GM03348 (cell line): ENCODE measurements at regions not wholly inside any gene's neighbourhood (a gene's known extent, or its start where the extent isn't known, plus 50 kb on each side); places are given as distances from the start of the nearest gene placed in this dataset.
"Not testable (repeated sequence)": the region's sequence is repeated elsewhere in the genome, so short reads cannot be mapped to it uniquely, and the experiment has no call there.

Experiments used
- DNase-seq: peaks from one replicate; pipeline ENCODE4 v3.0.0; 2012; ENCODE audit warnings: low spot score

DNA sequence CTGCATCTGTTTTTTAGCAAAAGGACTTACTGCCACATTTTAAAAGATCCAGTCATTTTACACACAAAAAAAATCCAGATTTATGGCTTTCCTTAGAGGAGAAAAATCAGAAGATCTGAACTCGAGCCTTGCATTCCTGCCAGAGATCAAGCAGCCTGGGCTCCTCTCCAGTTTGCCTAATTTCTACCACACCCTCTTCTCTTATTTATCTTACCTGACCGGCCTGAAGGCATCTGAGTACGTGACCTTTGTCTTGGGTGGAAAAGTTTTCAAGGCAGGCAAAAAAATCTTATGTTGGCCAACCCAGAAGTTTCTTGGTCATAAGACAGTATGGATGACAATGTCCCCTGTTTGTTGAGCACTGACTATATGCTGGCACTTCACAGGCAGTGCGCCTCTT is 60.3 kb downstream of the CHRD start:
- no peak for DNase-seq

DNA sequence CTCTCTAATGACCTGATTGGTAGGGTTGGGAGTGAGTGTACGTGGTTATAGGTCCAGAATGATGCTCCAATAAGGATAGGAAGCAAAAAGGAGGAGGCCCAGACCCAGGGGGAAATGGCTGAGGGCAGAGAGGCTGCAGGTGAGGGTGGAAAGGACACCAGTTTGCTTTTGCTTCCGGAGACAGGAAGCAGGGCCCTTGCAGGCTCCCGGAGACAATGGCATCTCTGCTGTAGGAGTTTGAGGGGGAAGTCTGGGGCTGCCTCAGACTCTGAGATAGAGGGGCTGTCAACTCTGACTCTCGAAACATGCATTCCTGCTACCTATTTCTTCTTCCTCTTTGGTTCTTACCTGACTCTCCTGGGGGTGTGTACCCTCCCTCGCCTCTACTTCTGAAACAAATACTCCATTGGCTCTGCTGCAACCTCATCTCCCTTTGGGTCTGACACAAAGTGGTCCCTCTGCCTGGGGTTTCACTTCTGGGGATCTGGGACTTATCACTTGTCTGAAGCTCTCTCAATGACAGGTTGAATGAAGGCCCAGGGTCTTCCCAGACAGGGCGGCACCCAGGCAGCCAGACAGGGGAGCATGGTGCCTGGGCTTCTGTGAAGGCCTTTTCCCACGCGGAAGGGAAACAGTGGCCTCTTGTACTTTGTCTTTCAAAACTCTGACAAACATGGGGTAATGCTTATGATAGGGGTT is 61.5 kb downstream of the CHRD start:
- no peak for DNase-seq

DNA sequence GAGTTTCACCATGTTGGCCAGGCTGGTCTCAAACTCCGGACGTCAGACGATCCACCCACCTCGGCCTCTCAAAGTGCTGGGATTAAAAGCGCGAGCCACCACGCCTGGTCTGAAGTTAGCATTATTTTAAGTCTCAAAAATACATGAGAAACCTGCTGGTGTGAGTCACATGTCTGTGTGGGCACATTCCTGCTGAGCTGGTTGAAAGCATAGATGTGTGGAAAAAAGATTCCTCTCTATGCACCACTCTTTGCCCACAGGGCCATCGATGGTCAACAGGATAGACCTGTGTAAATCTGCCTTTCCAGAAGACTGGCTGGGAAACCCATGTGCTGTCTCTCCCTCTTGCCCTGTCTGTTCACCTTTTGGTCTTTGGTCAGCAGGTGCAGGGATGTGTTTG is 63.5 kb downstream of the CHRD start:
- no peak for DNase-seq

DNA sequence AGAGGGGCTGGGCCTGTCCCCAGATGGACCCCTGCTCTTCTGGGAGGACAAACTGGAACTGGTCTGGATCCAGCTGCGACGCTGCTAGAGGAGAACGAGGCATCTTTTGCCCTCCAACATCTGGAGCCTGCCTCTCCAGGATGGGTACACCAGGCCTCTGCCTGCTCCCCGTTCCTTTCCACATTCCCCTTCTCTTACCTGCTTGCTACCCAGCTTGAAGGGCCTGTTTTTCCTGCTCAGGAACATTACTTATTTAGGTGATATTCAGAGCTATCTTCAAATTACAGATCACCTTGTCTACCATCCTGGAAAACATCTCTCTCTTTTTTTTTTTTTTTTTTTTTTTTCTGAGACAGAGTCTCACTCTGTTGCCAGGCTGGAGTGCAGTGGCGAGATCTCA is 64.0 kb downstream of the CHRD start:
- DNase-seq, result no peak

DNA sequence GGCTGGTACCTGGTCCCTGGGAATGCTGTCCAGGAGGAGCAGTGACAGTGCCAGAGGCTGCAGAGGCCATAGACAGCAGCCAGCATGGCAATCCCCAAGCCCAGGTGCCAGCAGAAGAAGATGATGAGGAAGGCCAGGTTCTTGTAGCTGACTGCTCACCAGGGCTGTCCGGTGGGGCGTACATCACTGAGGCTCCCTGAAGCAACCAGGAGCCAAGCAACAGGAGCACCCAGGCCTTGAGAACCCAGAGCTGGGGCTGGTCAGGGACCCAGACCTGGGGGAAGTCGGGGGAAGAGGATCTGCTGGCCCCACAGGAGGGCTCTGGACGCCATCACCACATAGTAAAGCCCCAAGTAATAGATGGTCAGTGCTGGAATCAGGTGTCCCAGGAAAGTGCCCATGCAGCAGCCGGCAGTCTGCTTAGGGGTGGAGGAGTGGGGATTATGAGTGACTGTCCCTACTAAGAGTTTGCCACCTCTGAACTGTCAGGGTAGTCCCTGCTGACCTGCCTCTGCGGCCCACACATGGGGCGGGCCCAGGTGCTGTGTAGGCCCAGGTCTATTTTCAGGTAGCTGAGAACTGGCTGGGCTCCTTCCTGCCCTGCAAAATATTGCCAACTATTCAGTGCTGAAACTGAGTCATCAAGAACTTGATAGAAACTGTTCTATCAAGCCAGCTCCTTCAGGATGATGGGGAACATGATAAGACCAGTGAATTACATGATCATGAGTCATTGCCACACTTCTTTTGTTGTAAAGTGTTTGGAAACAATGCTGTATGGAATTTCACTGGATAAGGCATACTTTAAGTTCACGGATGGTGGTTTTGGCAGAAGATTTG is 68.7 kb downstream of the CHRD start:
- peak; percentile 41 for DNase-seq

DNA sequence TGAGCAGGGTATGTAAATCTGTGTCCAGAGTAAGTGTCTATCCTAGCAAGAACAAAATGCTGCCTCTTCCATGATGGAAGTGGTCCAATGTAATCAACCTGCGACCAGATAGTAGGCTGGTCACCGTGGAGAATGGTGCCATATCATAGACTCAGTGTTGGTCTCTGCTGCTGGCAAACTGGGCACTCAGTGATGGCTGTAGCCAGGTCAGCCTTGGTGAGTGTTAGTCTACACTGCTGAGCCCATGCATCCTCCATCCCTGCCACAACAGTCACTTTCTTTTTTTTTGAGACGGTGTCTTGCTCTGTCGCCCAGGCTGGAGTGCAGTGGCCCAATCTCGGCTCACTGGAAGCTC is 69.3 kb downstream of the CHRD start:
- no peak for DNase-seq

DNA sequence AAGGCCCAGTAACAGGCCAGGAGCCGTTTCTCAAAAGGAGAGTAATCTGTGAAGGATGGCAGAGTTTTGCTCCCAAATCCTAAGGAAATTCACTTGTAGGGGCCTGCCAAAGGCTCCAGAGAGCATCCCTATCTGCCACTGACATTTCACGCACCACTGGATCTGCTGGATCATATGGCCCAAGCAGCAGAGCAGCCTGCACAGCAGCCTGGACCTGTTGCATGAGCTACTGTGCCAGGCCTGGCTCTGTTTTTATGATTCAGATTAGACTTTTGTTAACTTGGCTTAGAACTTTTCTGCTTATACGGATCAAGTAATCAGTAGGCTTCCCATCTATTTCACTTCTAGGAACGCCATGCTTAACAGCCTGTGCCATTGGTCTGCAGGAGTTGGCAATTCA is 70.7 kb downstream of the CHRD start:
- DNase-seq, result no peak

DNA sequence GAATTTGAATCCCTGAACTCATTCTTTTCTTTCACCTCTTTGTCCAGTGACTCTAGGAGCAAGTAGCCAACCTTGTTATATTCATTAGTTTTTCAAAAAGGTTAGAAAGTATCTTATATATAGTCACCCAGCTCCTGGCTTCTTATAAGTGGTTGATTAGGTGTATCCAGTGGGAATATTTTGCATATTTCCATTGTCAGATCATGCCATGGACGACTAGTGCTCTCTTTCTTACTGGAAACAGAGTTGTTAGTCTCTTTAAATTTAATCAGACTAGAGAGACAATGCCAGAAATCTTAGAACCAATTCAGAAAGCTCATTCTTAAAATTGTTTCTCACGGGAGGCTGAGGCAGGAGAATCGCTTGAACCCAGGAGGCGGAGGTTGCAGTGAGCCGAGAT is 73.4 kb downstream of the CHRD start:
- DNase-seq, result no peak

DNA sequence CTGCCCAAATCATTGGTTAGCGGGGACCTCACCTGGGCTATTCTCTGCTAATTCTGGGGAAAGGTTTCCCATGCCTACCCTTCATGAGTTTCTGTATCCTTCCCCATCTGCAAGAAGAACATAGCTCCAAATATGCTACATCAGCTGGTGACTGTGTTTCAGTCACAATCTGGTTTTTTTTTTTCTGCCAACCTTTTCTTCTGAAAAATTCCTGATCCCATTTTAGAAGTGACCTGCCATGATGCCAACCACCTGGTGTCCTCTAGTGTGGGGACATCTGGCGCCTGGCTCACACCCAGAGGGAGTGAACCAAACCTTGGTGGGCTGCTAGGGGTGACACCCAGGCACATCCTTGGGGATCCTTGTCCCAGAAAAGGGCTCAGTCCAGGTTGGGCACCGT is 76.1 kb downstream of the CHRD start:
- DNase-seq, result no peak

DNA sequence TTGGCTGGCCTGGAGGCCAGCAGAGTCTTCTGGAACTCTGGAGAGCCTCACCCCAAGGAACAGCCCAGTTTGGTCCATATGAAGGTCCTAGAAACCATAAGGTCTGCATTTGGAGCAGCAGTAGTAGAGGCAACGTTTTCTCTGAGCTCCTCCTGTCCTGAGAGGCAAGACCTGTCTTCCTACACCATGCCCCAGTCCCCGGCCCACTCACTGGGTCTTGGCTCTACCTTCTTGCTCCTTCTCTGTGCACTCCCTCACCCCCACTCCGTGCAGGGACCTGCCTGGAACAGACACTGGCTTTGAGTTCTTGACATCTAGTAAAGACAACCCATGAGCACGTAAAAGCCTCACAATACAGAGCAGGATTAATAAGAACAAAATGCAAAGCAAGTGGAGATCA is 76.6 kb downstream of the CHRD start:
- DNase-seq, result no peak

DNA sequence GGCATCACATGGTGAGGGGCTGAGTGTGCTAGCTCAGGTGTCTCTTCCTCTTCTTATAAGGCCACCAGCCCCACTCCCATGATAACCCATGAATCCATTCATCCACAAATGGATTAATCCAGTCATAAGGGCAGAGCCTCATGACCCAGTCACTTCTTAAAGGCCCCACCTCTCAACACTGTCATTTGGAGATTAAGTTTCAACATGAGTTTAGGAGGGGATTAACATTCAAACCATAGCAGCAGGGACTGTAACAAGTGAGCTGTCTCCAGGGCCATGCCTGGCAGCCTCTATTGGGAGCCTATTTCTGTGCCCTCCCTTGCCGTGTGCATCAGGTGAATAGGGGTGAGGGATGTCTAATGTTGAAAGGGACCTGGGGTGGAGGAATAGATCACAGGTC is 77.5 kb downstream of the CHRD start:
- DNase-seq, result no peak

DNA sequence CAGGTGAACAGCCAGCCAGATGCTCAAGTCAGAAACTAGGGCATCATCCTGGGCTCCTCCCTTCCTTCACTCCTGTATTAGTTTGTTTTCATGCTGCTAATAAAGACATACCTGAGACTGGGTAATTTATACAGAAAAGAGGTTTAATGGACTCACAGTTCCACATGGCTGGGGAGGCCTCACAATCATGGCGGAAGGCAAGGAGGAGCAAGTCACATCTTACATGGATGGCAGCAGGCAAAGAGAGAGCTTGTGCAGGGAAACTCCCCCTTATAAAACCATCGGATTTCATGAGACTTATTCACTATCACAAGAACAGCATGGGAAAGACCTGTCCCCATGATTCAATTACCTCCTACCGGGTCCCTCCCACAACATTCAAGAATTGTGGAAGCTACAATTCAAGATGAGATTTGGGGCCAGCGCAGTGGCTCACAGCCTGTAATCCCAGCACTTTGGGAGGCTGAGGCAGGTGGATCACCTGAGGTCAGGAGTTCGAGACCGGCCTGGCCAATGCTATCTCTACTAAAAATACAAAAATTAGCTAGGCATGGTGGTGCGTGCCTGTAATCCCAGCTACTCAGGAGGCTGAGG is 78.0 kb downstream of the CHRD start:
- DNase-seq, result not testable (repeated sequence)

DNA sequence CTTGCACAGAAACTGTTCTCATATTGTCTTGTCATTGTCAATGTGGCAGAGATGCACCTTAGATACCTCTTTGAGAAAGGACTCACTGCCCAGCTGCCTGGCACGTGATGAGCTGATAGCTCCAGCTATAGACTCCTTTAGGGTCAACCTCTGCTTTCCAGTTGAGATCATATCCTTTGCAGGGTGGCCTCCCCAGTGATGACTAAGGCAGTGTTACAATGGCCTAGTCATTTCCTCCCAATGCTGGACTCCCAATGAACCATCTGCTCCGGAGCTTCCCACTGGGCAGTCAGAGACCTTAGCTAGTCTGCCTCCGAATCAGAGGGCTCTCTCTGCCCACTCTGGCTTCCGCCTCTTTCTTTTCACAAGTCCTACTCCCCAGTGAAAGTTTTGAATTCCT is 79.5 kb downstream of the CHRD start:
- DNase-seq, result peak; percentile 52

DNA sequence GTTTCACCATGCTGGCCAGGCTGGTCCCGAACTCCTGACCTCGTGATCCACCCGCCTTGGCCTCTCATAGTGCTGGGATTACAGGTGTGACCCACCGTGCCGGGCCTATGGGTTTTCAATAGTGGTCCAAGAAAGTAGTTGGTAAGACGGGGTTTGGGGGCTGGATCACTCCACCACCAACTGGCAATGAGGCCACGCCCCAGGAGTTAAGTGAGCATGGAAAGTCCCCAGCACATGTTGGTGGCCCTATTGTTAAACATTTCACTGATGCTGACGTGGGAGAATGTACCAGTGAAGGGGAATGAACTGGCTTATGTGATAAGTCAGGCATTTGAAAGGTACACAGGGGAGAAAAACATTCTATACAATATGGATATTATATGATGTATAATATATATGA is 80.4 kb downstream of the CHRD start:
- DNase-seq, result no peak

DNA sequence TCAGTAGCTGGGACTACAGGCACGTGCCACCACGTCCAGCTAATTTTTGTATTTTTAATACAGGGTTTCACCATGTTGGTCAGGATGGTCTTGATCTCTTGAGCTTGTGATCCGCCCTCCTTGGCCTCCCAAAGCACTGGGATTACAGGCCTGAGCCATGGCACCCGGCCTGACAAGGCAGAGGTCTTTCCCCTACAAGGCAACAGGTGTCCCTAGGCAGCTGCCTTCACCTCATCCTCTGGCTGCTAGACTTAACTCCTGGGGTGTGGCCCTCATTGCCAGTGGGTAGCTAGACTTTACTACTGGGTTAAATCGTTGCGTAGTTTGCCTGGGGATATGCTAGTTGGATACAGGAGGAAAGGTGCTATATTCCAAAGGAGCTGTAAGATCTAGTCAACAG is 81.4 kb downstream of the CHRD start:
- DNase-seq, result no peak

DNA sequence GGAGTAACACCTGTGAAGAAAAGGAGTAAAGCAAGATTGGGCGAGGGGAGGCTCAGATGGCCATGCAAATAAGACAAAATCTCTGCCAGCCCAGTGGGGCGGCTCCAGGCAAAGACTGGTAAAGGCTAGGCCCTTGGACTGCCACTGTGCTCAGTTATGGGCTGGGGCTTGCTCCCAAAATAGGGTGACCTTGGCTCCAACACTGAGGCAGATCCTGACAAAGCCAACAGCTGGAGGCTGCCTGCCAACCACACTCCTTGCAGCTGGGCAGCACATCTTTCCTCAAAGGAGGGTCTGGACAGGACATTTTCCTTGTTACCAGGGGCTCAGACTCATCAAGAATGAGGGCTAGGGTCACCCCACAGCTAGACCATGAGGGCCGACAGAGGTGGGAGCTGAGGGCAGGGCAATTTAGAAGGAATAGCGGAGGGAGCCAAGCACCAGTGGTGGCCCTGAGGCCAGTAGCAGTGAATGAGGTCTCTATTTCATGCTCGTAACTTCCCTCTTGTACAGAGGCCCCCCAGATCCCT is 86.1 kb downstream of the CHRD start:
- no peak for DNase-seq

DNA sequence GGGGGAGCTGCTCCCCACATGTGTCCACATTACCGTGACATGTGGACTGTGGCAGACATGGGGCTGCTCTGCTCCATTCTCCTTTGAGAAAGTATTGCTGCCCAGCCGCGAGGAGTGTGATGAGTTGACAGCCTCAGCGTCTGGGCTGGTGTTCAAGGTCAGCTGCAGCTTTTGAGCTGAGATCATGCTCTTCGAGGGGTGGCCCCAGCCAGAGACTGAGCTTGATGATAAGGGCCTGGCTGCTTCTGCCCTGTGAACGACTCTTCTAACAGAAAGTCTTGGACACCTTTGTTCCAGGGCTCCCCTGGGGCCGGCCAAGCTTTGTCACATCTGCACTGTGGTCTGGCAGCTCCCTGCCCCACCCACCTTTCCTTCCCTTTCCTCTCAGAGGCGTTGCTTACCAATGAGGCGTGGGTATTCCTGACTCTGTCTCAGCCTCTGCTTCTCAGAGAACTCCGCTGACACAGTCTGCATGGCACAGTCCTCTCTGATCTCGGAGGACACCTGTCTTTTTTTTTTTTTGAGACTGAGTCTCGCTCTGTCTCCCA is 86.6 kb downstream of the CHRD start:
- peak; percentile 57 for DNase-seq

DNA sequence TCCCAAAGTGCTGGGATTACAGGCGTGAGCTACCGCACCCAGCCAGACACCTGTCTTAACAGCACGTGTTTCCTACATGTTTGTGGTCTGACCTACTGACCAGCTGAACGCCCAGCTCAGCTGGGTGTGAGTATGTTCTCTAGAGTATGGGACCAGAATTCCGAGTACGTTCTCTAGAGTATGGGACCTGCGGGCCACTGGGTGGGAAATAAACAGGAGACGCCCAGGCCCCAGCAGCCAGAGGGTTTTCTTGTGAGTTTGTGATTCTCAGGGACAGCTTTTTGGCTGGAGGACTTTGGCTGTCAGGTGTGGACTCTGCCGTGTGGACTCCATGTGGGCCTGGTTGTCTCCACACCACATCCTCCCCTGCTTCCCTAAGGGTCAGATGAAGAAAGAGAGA is 87.3 kb downstream of the CHRD start:
- no peak for DNase-seq

DNA sequence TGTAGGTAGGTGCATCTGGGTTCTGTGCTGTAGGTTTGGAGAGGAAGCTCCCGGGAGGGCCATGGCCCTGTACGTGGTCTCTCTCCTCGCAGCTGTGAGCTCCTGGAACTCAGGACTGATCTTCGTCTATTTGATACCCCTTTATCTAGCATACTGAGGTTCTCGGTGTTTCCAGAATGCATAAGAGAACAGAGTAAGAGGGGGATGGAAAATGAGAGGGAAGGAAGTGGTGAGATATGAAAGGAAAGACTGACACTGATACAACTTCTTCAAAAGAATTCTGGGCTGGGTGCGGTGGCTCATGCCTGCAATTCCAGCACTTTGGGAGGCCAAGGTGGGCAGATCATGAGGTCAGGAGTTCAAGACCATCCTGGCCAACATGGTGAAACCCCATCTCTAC is 90.7 kb downstream of the CHRD start:
- DNase-seq, result no peak

DNA sequence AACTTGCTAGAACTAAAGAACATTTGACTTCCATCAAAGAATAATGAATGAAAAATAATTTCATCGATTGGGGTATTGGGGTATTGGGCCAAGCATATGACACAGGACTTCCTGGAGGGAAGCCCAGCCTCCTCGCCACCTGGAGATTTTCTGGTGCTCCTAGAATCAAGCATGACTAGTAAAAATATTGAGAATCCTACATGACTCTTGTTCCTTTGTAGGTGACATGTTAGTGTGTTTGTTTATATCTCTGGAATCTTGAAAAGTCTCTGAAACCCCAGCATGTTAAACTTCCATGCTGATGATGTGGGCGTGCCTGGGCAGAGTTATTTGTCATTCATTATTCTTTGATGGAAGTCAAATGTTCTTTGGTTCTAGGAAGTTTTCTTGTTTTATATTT is 90.1 kb upstream of the EPHB3 start:
- DNase-seq, result no peak

DNA sequence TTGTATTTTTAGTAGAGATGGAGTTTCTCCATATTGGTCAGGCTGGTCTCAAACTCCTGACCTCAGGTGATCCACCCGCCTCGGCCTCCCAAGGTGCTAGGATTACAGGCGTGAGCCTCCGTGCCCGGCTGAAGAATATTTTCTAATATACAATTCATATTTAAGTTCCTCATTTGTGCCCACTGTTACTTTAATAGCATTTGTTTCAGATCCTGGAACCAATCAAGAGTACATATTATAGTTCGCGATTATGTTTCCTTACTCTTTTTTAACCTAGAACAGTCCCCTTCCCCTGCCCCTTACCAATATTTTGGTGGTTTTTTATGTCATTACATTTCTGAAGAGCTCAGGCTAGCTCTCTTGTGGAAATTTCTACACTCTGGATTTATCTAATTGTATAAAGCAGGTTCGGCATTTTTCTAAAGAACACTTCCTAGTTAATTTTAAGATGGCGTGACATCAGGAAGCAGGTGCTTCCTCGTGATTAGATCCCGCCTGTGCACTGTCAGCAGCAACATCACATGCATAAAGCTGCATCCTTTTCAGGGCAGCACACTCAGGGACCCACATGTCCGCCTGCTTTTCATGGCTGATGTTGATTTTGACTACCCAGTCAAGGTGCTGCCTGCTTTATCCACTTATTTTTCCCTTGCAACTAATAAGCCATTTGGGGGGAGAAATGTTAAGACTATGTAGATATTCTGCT is 88.7 kb upstream of the EPHB3 start:
- no peak for DNase-seq

DNA sequence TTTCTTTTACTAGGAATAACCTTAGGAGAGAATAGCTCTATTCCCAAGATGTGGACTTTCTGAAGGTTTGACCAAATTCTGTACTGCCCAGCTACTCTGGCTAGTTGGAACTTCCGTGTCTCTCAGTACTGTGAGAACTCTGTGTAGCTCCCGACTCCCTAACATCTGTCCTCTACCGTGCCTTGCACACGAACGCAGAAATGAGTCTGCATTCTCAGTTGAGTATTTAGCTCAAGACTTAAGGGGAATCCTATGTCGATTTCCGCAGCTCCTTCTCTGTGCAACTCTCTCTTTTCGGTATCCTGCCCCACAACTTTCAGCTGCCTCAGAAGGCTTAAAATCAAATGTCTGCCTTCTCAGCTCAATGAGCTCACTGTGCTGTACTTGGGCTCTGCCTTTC is 86.7 kb upstream of the EPHB3 start:
- DNase-seq, result no peak
